ENCODE measurements at regions not wholly inside any gene's neighbourhood (a gene's known extent, or its start where the extent isn't known, plus 50 kb on each side); places are given as distances from the start of the nearest gene placed in this dataset.

DNA sequence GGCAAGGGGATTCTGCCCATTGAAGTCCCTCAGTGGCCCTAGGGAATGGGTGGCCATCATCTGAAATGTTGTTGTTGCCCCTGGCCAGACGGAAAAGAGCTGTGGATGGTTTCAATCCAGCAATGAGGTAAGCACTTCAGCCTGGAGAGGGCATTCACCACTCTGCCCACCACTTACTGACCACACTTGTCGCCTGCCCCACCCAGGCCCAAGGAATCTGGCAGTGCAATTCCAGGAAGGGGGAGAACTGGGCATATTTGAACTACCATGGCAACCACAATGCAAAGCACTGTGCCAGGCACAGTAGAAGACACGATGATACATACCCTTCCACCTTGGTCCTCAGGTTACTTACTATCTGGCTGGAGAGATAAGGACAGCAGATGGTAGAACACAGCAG lies 161.6 kb downstream of the PDGFRA start:
- Histone ChIP-seq H2AFZ (ENCODE audit: low read depth, low read length) (no peak overlapping the region), H3K4me1 (replicated peaks in 1 of 2; ENCODE audit: control insufficient read depth in 2 of 2, insufficient read depth in 2 of 2, low read length in 2 of 2) (no peaks in the 10 kb centered on the region; a peak in 2 of 5 replicates), H3K9me3 (replicated peaks; ENCODE audit: control insufficient read depth, insufficient read depth, low read depth, low read length) (no peaks in the 10 kb centered on the region), H3K4me2 (ENCODE audit: insufficient read depth, low read length) (no peak overlapping the region), H3K27me3 (ENCODE audit: control insufficient read depth in 2 of 2, insufficient read depth in 2 of 2, low read length in 2 of 2) (peaks cover 0 to 5% of the 10 kb centered on the region in 2 experiments; a peak in 1 of 5 replicates), H3K9me1 (ENCODE audit: control insufficient read depth, insufficient read depth, low read length) (no peaks in the 10 kb centered on the region), H4K20me1 (replicated peaks; ENCODE audit: control insufficient read depth, insufficient read depth, low read length) (no peaks in the 10 kb centered on the region), H3K79me2 (ENCODE audit: control insufficient read depth, insufficient read depth, low read length) (no peaks in the 10 kb centered on the region), H3K27ac (ENCODE audit: extremely low read depth, low read depth, low read length) (no peak overlapping the region), H3K4me3 (no peak overlapping the region), H3K9ac (ENCODE audit: insufficient read depth in 1 of 2, low read depth in 2 of 2, low read length in 2 of 2) (no peak overlapping the region), H3K36me3 (ENCODE audit: control insufficient read depth, insufficient read depth, low read length) (no peaks in the 10 kb centered on the region)
- no TSS peak for BruUV-seq (replicated peaks)
- ChIA-PET CTCF (ENCODE audit: low intra/inter-chr PET ratio) (no interaction called here), POLR2A (no interaction called here)
- intact Hi-C loops (cut with micrococcal nuclease): no loop called here
- no peak for FAIRE-seq
- ATAC-seq: no peak
- 0% methylated on average over 3 of the region's 3 CpGs for WGBS (ENCODE audit: insufficient coverage, low coverage, missing lambda C conversion rate)
- in situ Hi-C loops (cut with MboI): no loop called here
- TF ChIP-seq ZNF184 (CRISPR knock-in tag; IDR thresholded peaks at IDR 0.05) (no peak), NFXL1 (CRISPR knock-in tag; IDR thresholded peaks at IDR 0.05) (no peak), PHB (CRISPR knock-in tag; IDR thresholded peaks at IDR 0.05) (no peak), STAT5B (CRISPR knock-in tag; IDR thresholded peaks at IDR 0.05) (no peak), MEIS2 (IDR thresholded peaks at IDR 0.05; ENCODE audit: partially characterized antibody) (no peak), ZFP91 (CRISPR knock-in tag; IDR thresholded peaks at IDR 0.05) (no peak), ZNF449 (CRISPR knock-in tag; IDR thresholded peaks at IDR 0.05) (no peak), PHF20 (IDR thresholded peaks at IDR 0.05; ENCODE audit: partially characterized antibody) (no peak), MAZ (CRISPR knock-in tag; conservative IDR thresholded peaks at IDR 0.05 in 1 of 2, IDR thresholded peaks at IDR 0.05 in 1 of 2) (no peak)
- DNase-seq (ENCODE audit: extremely low read depth in 1 of 4, low spot score in 3 of 4): no peak
